ENCODE measurements at regions not wholly inside any gene's neighbourhood (a gene's known extent, or its start where the extent isn't known, plus 50 kb on each side); places are given as distances from the start of the nearest gene placed in this dataset.

GRCh38 chr22:48957987-48958321 lies 869.7 kb downstream of the BRD1 start:
- TF ChIP-seq EZH2 (optimal IDR thresholded peaks at IDR 0.05; ENCODE audit: low read depth, low read length) = no peak
- TF ChIP-seq CTCF (IDR thresholded peaks at IDR 0.05; ENCODE audit: low read length) = no peak

All from MM.1S (cell line).